HS-27A (cell line): ENCODE measurements at regions not wholly inside any gene's neighbourhood (a gene's known extent, or its start where the extent isn't known, plus 50 kb on each side); places are given as distances from the start of the nearest gene placed in this dataset.
A peak's percentile ranks its signal among the peaks of the same experiment; 100 is the strongest.

Experiments
- DNase-seq: peaks from one replicate; pipeline ENCODE4 v3.0.0-alpha.2; 2012; ENCODE audit warnings: low read depth, missing footprints

- no peak for DNase-seq
Measured at GRCh38 chr2:173647681-173648311, 293.1 kb downstream of the CDCA7 start.

GRCh38 chr2:173648816-173649215 is 294.1 kb downstream of the CDCA7 start:
- no peak for DNase-seq

DNA sequence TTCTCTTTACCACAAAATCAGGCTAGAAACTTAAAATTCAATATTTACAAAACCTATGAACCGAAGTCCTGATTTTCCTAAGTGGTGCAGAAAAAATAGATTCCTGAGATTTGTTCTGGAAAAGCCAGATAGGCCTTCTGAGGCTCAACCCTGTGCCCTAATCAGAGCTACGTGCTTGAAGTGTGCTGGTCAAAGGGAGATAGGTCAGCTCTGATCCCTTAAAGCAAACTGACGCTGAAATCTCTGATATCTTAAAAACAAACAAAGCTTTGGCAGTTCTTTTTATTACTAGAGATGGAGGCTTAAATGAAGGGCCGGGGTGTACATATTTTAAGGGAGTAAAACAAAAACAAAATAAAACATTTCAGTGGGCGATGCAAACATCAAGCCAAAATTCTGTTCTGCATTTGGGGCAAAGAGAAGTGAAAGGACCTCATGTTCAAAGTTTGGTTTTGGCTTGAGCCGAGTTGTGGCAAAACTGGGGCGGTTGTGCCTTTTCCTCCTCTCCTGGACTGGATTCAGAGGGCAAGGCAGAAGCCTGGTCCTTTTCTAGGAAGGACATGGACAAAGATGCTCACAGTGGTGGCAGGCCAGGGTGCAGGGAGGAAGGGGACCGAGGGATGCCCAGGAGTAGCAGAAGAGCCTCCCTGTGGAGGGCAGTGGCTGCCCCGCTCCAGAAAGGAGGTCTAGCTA is 295.0 kb downstream of the CDCA7 start:
- DNase-seq = no peak

DNA sequence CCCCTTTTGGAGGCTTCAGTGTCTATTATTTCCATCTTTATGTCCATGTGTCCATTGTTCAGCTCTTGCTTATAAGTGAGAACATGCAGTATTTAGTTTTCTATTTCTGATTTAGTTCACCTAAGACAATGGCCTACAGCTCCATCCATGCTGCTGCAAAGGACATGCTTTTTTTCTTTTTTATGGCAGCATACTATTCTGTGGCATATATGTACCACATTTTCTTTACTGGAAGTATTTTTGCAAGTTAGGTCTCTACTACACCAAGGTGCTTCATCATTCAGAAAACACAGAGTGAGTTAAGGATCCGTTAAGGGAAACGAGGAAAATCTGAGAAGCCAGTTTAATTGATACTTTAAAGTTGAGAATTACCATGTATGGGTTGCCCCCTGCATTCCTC is 297.2 kb downstream of the CDCA7 start:
- DNase-seq = no peak

DNA sequence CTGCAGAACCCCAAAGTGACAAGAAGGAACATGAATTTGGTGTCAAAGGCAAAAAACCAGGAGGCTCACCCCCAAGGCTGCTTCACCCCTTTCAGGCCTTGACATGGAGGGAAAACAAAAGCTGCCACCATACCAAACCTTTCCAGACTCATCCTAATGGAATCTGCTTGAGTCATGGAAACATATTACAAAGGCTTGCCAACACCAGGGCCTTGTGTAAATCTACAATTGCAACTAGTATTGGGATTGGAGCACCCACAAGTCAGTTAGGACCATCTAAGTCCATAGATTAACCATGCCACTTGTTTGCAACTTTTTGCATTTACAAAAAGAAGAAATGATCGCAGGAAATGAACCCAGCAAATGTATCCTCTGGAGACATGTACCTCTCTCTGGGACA is 297.6 kb downstream of the CDCA7 start:
- peak; percentile 72 for DNase-seq

DNA sequence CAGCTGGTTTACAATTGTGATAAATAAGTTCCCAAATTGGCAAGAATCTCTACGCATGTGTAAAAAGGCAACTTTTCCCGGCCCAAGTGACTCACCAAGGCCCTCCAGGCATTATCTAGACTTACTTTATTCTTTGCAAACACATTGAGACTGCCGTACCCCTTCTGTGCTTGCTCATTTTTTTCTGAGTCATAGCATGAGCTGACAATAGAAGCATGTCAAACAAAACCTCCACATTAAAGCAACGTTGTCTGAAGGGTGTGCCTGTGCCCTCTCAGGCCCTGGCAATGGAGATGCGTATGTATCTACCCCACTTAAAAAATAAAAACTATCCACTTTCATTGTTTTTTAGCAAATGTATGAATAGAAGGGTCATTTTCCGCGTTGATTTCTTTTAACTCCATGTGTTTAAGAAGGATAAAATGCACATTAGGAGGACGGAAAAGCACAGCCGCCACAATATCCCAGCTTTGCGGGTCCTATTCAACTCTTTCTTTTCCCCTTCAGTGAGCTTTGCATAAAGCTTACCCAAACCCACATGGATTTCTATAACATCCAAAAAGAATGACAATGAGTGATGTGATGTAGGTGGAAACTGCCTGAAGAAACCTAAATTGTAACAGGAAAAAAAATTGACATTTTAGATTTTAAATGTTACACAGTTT is 298.2 kb downstream of the CDCA7 start:
- peak; percentile 71 for DNase-seq

- DNase-seq = no peak
Measured at GRCh38 chr2:173653432-173653805, 298.7 kb downstream of the CDCA7 start.

- no peak for DNase-seq
Measured at GRCh38 chr2:173654161-173654895, 299.7 kb downstream of the CDCA7 start.

DNA sequence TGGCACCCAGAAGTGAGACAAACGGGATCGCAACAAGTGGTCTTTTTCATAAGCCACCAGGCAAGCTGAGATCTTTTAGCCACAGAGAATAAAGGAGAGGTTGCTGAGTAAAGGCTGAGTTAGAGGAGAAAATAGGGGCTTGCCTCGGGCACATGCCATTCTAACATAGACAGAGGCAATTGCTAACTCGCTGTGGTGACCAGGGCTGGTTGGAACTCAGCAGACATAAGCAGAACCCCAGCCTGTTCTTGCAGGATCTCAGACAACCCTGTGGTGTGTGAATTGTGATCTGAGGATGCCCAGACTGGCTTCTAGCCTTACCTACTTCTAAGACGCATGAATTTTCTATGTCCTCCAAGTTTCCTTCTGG is 300.2 kb downstream of the CDCA7 start:
- DNase-seq = no peak

DNA sequence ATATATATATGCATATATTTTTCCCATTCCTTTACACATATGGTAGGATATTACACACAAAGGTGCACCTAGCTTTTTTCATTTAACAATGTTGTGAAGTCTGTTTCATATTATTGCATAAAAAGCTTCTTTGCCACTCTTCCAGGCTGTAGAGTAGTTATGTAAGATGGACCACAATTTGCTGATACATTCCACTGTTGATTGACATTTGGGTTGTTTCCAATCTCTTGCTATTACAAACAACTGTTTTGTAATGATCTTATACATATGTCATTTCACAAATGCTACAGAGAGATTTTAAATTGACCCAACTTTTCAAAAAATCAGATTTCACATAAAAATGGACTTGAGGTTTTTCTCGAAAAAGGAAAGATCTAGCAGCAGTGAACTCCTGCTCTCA is 301.4 kb downstream of the CDCA7 start:
- DNase-seq = no peak

DNA sequence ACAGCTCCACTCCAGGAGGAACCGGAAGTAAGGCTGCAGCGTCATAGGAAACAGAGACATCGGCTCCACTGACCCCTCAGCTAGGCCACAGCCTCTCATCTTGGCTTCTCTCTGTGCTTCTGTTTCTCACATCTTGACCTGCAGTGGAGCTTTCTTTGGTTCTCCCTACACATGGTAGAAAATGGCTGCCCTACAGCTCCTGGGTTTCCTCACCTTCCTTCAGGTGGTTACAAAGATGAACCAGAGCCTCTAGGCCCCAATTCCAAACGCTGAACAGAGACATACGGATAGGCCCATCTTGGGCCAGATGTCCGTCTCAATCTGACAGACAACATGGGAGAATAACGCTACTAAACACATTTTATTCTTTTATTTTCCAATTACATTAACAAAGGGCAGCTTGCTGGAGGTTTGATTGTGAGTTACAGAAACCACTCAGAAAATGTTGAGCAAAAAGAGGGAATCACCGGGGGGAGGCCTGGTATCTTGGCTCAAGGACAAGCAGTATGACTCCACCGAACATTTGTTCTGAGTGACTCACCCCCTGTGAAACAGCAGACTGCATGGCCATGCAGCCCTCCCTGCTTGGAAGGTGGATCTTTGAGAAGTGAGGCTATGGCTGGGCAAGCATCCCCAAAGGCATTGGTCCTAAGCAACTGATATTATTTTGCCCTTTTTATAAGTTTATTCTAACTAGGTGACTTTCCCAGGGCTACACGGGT is 303.5 kb downstream of the CDCA7 start:
- DNase-seq = peak; percentile 73

DNA sequence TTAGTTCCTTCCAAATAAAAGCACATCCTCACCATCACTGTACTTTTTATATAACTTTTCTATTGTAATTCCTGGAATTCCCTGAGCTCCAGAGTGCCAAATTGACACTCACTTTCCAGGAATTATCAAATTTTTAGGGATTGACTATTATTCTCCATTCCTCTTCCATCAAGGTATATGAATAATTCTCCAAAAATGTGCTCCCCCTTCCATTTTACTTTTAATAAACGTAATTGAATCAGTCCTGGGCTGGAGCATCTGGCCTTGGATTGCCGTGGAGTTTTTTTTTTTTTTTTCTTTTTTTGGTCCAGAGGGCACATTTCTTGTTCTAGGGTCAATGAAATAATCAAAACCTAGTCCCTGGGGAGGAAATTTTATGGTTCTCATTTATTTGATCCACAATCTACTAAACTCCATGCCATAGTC is 304.3 kb downstream of the CDCA7 start:
- peak; percentile 56 for DNase-seq

GRCh38 chr2:173659509-173659908 is 304.8 kb downstream of the CDCA7 start:
- DNase-seq = no peak

- DNase-seq = no peak
Measured at GRCh38 chr2:173661586-173661985, 303.6 kb downstream of the SP3 start.

DNA sequence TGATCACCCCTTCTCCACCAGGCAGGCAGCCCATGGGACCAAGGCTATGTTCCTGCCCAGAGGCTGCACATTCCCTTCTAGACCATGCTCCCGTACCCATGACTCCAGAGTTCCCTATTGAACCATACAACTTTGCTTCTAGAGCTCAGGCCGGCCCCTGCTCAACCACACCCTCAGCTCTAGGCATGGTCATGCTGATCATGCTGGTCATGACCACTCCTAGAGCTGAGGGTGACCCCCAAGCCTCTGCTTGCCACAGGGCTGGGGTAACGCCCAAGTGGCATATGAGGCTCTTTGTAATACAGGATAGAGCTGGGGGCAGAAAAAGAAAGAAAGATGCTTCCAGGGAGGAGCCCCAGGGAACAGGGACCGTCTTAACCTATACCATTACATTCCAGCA is 301.8 kb downstream of the SP3 start:
- no peak for DNase-seq

- DNase-seq = no peak
Measured at GRCh38 chr2:173663835-173664512, 301.2 kb downstream of the SP3 start.

- no peak for DNase-seq
Measured at GRCh38 chr2:173664513-173664910, 300.7 kb downstream of the SP3 start.

GRCh38 chr2:173666171-173666888 is 298.8 kb downstream of the SP3 start:
- no peak for DNase-seq

DNA sequence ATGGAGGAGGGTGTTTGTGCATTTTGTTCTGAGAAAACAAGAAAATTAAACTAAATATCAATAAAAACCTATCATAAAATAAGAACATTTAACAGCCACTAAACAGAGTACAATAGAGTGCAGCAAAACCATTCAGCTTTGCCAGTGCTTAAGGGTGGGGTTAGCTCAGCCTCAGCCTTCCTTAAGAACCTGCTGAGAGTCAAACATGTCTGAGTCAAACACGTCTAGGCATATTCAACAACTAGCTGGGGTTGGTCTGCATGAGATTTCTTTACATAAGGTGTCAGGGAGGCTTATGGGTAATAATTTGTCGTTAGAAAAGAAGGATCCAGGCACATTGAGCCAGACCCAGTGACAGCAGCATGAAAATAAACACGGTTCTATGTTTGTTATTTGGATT is 298.2 kb downstream of the SP3 start:
- no peak for DNase-seq

- DNase-seq = no peak
Measured at GRCh38 chr2:173667415-173667814, 297.8 kb downstream of the SP3 start.

DNA sequence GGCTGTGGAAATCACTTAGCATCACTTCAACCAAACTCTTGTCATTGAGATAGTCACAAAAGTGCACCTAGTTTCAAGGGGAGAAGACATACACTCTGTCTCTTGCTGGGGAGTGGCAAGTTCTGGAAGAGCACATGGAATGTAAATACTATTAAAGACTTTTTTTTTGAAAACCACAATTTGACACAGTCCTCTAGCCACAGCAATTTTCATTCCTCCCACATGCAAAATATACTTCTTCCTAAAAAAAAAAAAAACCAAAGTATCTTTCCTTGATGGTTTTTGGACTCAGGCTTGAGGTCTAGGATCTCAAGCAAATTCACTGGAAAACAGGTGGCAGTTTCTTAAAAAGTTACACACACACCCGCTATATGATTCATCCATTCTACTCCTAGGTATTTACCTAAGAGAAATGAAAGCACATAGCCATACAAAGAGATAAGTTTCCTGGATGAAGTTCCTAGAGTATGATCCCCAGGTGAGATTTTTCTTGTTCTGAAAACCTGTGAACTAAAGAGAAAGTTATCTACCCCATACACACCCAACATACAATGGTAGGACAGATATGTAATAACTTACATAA is 295.8 kb downstream of the SP3 start:
- DNase-seq = no peak
